Posterior vena cava (tissue), 2 donors: ENCODE measurements at regions not wholly inside any gene's neighbourhood (a gene's known extent, or its start where the extent isn't known, plus 50 kb on each side); places are given as distances from the start of the nearest gene placed in this dataset.
A peak's percentile ranks its signal among the peaks of the same experiment; 100 is the strongest.

Experiments
- DNase-seq: peaks from one replicate; pipeline ENCODE4 v3.0.0-alpha.2; 2020; ENCODE audit warnings: low spot score
- intact Hi-C, 2 donors: fragments of 100-400 bp; cut with DNase I; formaldehyde crosslinking; loops; one replicate each; pipeline versions ENCODE4 v1.14.1 to v1.14.2; 2022 to 2023
- donor health status: DM: yes; HTN: yes; CAD: no.
- donor health status: DM: yes; HTN: yes; CAD: no.

DNA sequence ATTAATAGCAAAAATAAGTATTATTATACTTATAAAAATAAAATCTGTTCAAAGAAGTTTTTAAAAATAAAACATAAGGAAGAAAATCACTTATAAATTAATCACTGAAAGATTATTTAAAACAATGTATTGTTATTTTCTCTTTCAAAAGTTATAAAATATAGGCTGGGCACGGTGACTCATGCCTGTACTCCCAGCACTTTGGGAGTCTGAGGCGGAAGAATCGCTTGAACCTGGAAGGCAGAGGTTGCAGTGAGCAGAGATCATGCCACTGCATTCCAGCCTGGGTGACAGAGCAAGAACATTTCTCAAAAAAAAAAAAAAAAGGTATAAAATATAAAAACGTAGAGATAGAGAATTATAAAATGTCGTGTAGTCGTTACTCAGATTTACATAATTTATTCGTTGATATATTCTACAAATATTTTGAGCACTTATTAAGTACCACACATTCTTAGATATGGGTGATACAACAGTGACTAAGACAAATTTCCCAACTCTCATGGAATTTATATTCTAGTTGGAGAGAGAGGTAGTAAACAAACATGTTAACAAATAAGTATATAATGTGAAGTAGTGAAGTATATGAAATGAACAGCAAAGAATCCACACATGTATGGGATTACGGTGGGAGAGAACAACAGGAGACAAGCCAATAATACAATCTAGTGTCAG, 1030.0 kb downstream of the SORCS1 start:
- intact Hi-C loops: no loop called here
- DNase-seq: no peak

DNA sequence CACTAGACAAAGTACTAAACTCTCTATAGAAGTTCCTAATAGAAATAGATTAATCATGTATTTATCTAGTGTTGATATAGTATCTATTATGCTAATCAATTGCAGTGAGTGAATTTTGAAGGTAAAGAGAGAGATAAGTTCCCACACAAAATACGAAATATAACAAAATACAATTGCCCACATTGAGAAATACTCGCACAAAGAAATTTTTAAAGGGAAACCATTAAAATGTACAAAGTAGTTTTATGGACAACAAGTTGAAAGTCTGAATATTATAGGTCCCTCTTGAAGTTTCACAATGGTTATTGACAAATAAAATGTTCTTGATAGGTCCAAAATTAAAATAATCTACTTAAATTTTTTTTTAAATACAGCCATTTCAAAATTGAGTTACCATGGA, 1031.1 kb downstream of the SORCS1 start:
- DNase-seq: no peak
- intact Hi-C loops: no loop called here

DNA sequence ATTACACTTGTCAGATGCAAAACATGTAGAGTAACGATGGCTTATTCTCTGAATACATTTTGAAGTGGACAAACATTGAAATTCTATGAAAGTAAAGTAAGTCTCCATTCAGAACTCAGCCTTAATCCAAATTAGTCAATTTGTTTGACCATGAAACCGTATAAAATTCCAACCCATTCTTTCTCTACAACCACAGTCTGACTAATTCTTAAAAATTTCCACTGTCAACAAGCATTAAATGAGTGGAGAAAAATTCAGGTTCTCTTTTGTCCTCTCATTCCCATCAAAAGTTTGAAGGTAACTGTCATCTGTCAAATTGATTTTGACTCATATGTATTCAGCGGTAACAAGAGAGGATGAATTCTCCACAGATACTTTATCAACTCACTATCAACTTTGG, 1031.5 kb downstream of the SORCS1 start:
- intact Hi-C loops: no loop called here
- no peak for DNase-seq

DNA sequence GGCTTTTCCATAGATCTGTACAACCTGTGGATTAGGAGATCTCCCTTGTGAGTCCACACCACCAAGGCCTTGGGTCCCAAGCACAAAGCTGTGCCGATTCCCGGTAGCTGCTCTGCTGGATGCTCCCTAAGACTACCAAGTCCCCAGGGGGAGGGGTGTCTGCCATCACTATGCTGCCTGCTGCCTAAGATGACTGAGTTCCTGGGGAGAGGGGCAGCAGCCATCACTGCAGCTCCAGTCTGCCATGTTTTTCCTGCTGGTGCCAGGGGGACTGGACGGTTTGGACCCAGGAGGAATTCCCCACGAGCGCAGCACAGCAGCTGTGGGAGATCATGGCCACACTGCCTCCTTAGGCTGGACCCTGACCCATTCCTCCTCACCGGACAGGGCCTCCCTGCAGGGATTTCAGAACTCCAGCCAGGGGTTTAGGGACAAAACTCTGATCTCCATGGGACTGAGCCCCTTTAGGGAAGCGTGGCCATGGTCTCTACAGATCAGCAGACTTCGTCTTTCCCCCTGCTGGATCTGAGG, 1049.8 kb downstream of the SORCS1 start:
- DNase-seq: peak; percentile 57
- intact Hi-C loops: no loop called here

DNA sequence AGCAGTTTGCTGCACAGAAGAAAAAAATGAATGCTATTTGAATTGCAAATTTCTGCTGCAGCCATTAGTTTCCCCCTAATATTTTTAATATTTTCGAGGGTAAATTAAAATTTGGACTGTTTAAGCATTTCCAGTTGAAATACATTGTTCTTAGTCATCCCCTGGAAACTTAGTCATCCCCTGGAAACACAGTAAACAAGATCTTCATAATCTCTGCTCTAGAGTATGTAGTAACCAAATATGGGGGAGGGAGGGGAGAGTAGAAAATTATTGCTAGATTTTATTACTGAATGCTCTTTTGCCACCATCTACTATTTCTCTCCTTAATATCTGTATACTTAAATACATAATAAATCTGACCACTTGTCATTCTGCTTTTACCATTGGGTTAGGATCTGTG, 1053.3 kb downstream of the SORCS1 start:
- DNase-seq: no peak
- intact Hi-C loops: no loop called here

DNA sequence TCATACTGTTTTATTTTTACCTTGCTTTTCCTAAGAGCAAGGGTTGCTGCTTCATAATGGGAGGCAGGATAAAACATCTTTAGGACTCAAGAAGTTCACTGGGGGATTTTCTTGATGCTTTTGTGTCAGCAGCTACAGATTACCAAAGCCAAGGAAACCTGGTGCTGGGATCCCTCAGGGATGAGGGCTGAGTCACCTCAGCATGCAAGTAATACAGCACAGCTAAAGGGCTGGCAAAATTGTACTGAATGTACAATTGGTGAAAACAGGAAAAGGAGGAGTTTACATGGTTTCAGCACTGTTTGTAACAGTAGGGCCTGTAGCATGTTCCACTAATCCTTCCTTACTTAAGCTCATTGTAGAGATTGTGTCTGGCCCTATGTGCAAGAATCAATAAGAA, 1056.8 kb downstream of the SORCS1 start:
- no peak for DNase-seq
- intact Hi-C loops: no loop called here

DNA sequence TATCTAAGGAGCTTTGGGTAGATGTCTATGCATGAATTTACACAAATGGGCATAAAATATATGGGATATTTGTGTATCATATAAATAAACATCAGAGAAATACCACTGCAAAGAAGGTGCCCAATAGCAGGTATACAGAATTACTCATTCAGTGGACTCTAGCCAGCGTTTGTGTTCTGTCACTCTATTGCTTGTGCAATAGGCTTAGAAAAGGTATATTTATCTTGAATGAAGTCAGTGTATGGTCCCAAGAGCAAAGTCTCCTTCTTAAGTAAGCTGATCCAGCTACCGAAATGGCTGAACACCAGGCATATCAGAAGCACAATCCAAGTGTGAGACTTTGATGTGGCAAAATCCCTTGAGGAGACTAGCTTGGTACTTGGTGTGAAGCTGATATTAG, 1058.4 kb downstream of the SORCS1 start:
- DNase-seq: no peak
- intact Hi-C loops: no loop called here

DNA sequence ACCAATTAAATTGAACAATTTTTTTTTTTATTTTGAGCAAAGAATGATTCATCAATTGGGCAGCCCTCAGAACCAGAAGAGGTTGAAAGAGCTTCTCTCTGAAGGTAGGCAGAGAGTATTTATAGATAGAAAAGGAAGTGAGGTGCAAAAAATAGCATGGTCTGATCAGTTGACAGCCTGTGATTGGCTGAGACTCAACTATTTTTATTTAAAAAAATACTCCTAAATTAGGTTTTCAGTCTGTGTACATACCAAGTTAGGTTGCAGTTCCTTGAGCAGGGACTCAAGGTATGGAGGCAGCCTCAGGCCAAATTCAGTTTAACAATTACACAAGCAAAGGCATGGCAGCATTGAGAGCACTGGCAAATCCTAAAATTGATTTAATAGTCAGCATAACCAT, 1074.7 kb downstream of the SORCS1 start:
- DNase-seq: no peak
- intact Hi-C loops: no loop called here

DNA sequence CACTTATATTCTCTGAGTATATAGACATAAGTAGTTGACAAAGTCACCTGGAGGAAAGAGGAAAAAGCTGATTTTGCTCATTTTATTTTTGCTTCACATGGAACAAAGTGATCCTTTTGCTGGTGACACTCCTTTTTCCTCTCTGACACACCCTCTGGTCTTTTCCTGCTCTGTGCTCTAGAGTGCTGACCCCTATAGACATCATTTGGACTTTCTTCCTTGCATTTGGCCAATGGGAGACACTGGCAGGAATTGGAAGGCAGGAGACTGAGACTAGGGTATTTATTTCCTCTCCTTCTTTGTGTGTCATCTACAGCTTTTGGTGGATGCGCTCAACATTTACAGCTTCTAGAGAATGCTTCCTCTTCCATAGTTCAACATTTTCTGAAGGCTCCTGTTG, 1078.1 kb downstream of the SORCS1 start:
- no peak for DNase-seq
- intact Hi-C loops: no loop called here

DNA sequence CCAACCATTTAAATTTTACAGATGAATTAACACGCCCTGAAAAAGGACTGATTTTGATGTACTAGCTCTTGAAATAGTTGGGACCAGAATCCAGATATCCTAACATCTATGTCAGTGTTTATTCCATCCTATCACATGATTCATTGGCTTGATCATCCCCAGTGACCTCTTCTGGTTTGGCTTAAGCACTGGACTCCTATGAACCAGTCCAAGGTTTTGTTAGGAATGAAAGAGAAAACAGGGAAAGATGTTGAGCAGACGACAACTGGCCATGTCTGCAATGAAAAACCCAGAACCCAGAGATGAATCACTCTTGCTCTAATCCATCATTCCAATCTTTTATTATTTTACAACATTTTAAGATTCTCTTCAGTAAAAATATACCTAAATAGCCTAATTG, 1080.9 kb downstream of the SORCS1 start:
- intact Hi-C loops: no loop called here
- no peak for DNase-seq

DNA sequence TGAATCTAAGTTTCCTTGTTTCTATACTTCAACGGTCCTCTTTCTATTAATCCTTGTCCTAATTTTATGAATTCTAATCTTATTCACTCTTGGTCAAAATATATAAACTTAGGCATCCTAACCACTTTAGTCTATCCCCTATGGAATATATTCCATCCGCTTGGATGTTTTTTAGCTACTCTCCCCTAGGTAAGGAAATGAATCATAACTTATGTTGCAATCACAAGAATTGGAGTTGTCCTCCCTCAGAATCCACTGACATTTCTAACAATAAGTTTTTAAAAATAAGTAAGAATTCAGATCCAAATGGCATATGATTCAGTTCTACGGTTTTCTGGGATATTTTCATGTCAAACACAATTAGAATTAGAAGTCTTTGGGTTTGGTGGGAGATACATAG, 1081.6 kb downstream of the SORCS1 start:
- intact Hi-C loops: no loop called here

DNA sequence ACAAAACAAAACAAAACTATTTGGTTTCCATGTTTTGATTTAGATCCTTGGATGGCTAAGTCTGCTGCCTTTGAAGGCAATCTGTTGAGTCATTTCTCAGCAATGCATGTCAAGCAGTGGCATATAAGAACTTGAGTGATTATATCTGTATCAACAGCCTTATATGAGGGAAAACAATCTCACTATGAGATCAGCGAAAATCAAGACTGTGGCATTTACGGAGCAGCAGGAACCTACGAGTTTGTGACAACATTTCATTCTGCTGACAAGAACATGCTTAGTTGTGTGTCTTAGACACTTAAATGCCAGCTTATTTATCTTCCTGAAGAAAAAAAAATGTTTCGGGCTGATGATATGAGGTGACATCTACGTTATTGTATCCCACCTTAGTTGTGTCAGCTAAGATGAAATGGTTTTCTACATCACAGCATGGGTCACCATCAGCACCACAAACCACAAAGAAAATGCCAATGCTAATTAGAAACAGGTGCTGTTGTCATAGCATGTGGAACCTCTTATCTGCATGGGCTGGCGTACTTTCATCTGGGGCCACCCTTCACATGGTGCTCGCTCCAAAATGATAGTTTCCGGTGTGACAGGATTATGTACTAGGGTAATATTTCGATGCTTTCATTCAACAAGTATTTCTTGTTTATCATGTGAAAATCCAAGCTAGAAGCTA, 1085.5 kb downstream of the SORCS1 start:
- intact Hi-C loops: no loop called here
- DNase-seq: no peak

More for the DNA sequence above, 1081.6 kb downstream of the SORCS1 start:
- DNase-seq: no peak

DNA sequence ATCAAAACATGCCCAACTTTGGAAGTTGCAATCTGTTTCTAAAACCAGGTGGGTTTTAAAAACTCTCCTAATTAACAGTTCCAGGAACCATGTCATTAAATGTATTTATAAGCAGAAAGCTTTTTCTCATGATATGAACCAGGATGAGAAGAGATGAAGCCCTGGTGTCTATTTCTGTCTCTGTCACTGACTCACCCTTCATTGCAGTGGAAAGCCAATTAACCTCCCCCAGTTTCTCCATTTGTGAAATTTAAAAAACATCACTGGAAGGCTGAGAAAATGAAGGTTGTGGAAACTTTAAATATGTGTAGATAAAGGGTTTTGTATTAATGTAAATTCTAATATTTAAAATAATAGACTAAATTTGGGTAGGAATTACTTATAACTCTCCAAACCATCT, 1088.0 kb downstream of the SORCS1 start:
- intact Hi-C loops: no loop called here
- no peak for DNase-seq

DNA sequence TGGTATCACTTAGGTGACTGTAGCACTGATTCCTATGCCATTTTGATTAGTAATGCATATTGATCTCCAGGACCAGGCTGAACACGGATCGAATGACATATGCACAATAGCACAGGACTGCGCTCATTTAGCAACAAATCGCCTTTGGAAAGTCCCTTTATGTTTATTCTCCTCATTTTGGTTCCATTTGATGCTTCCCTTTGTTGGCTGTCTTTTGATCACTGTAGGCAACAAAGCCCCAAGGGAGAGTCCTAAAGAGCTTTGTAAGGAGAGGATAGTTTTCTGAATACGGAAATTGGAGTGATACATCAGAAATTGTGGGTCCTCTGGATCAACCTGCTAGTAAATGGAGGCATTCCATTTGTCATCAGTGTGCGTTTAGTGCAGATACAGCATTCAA, 1111.4 kb downstream of the SORCS1 start:
- DNase-seq: no peak
- intact Hi-C loops: no loop called here

DNA sequence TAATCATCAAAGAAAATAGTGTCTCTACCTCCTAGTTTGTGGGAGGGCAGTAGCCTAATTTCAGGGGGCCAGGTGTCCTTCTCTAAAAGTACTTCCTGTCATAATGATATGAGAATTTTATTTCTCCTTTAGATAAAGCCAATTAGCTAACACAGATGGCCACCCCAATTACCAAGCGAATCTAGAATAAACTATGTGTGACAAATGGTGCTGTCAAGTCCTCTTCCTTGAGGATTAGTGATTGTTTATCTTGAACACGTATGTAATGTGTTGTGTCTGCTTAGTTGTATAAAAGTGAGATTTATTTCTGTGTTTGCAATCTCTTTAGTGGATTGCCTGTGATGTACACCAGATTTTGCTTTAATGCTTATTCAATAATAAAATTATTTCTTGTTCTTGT, 1120.0 kb downstream of the SORCS1 start:
- intact Hi-C loops: no loop called here
- DNase-seq: no peak

DNA sequence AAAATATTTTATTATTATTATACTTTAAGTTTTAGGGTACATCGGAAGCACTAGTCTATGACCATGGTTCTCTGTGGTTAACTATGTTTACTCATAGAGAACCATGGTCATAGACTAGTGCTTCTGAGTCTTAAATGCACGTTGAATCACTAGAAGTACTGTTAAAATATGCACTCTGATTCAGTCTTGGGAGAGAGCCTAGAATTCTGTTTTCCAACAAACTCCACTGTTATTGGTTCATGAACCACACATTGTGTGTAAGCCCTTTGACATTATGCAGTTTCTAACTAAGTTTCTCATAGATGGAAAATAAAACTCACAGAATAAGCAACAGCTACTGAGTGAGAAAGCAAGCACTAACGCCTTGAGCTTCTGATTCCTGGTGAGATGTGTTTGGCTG, 1120.6 kb downstream of the SORCS1 start:
- intact Hi-C loops: no loop called here
- no peak for DNase-seq

DNA sequence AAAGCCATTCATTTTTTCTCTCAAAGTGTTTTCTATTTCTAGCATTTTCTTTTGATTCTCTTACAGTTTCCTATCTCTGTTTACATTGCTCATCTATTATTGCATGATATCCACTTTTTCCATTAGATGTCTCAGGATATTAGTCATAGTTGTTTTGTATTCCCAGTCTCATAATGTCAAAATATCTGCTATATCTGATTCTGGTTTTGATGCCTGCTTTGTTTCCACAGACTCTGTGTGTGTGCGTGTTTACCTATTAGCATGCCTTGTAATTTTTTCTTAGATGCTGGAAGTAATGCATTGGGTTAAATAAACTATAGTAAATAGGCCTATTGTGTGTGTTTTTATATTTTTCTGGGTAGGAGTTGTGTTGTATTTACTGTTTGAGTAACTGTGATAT, 1126.3 kb downstream of the SORCS1 start:
- intact Hi-C loops: no loop called here

DNA sequence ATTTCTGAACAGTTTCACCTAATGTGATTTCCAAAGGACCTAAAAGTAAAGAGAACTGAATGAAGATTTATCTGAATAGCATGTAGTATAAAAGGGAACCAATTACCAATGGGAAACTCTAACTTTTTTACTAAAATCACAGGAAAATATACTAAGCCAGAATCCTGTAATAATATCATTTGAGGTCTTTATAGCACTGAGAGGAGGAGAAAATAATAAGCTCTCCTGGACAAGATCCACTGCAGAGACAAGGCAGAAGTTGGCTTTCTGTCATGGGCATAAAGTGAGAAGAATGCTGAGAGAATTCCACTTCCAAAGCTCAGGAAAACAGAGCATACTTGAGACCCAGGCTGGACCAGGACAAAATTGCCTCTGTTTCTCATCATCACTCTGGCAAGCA, 1131.4 kb downstream of the SORCS1 start:
- intact Hi-C loops: no loop called here
- DNase-seq: no peak

More for the DNA sequence above, 1126.3 kb downstream of the SORCS1 start:
- DNase-seq: no peak

DNA sequence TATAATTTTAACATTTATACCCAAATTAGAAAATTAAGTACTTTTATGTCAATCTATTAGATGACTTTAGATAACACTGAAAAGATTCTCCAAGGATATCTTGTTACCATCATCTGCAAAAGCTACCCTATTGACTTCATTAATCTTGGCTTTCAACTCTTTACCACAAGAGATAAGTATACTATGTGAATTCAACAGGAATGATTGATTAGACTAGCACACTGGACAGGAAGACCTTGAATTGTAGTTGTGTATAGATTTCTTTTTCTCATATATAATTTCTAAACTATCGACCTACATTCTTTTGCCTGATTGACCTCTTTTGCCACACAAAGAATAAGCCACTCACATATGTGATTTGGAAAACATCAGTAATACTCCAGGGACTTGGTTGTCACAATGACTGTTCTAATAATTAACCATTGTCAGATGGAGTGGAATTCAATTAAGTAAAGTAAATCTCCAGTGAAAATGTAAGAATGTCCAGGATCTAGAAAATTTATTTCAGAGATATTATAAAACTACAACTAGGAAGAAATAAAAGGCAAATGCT, 1132.0 kb downstream of the SORCS1 start:
- intact Hi-C loops: no loop called here
- no peak for DNase-seq

DNA sequence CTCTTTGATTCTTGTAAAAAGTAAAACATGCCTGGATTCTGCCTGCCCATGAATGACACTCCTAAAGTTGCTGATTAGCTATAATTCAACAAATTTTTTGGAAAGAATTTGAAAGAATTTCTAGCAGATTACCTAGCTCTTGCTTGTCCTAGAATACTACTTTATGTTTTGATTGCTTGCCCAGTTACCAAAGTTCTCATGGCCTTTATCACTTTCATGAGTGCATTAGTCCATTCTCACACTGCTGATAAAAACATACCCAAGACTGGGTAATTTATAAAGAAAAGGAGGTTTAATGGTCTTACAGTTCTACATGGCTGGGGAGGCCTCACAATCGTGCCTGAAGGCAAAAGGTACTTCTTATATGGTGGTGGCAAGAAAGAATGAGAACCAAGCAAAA, 1137.3 kb downstream of the SORCS1 start:
- intact Hi-C loops: no loop called here
- no peak for DNase-seq
